GM03348 (cell line): ENCODE measurements at regions not wholly inside any gene's neighbourhood (a gene's known extent, or its start where the extent isn't known, plus 50 kb on each side); places are given as distances from the start of the nearest gene placed in this dataset.
A peak's percentile ranks its signal among the peaks of the same experiment; 100 is the strongest.

ENCODE experiments used
- DNase-seq: peaks from one replicate; pipeline ENCODE4 v3.0.0; 2012; ENCODE audit warnings: low spot score

DNA sequence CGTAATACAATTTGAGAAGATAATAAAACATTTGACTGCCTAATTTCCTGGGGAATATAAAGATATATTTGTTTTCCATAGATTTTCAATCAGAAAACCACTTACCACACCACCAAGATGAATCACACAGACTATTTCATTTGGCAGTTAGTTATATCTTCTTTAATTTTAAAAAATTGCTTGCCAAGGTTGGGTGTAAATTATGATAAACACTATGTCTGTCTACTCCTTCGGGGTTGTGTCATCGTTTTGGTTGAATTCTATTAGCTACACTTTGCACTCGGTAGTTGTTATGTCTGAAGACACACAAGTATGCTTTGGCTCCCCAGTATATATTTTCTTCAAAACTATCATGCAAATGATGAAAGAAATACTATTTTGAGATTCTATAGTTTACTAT is 594.8 kb upstream of the SEMA3D start:
- peak; percentile 19 for DNase-seq

DNA sequence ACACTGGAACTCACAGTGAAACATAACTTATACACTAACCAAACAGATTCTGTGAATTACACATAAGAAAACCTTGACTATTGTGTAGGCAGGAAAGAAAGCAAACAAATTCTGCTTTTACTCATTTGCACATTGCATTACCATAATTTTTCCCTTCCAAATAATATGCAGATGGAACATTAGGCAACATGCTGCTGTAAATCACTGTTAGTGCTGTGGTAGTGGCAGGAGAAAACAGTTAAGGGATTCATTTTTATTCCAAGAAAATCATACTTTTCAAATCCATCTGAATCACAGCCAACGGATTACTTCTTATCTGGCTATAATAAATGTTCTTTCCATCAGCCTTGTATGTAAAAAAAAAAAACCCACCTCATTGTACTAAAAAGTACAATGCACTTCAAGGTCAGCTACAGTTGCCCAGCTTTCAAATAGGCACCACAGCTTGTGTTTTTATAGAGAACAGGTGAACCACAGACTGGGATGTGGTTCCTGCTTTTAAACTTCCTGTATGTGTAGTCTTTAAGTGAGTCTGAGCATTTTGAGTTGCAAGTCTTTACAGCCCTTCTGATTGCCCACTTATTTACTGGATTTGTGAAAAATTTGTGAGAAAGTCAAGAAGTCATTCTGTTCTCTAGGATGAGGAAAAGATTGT is 590.0 kb upstream of the SEMA3D start:
- peak; percentile 22 for DNase-seq

DNA sequence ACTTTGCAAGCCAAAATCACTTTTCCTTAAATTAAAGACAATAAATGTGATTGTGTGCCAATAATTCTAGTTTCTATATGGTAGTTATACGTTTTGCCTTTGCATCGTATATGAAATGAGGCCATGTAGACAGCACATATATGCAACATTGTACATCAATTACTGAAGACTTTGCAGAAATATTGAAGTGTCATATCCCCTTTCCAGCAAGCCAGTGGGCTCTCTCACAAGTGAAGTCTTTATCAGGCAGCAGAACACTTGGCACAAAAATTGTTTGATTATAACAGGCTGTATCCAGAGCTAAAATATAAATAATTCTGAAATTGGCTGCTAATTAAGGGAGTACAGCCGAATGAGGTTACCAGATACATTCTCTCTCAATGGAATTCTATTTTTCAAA is 588.6 kb upstream of the SEMA3D start:
- DNase-seq, result no peak

DNA sequence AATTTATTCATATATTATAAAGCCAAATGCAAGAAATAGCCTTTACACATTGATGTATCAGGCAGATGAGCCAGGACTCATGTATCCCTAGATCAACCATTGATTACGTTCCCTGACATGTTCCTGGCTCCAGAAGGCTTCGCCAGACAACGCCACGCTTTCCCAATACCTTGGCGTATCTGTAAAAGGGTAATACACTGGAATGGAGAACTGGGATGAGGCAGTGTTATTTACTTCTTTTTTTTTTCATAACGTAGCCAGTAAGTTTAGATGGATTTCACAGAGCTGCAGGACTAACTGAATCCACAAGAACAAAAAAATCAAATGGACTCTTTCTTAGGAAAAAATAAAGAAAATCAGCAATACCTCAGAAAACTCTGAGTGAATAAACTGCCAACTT is 588.1 kb upstream of the SEMA3D start:
- DNase-seq, result no peak

DNA sequence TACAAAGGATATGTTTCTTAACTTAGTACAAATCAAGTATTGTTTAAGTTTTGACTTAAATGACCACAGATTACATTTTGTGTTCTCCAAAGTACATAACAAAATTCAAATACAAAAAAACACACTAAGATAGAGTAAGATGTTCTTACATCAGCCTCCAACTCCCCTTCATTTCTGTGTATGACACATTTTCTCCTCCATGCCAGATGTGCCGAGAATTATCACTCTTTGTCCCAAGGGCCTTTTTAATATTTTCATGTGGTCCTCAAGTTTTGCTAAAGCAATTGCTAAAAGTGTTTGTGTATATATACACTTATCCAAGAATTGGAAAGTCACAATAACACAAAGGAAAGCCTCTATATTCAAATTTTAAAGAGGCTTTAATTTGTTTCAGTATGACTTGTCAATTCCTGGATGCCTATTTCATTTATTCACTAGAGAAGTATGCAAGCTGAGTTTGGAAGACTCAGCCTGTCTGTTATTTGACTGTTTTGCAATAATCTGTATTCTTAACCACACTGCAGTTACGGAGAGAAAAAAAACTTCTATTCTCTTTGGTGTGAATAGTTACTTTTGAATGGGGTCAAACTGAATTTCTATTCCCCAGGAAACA is 586.4 kb upstream of the SEMA3D start:
- DNase-seq, result peak; percentile 45

DNA sequence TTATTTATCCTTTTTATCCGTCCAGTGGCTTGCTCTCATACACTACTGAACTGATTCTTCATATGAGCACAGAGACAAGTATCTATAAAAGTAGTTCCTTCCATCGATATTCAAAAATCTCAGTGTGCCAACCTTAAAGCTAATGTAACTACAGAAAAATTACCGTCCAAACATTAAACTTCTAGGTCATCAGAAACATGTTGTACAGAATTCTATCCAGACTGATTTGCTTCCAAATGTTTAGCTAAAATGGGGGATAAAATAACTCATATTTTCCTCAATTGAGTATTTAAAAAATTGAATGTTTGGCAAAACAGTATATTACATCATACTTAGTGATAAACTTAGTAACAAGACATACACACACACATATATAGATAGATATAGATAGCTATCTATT is 584.7 kb upstream of the SEMA3D start:
- DNase-seq, result no peak

DNA sequence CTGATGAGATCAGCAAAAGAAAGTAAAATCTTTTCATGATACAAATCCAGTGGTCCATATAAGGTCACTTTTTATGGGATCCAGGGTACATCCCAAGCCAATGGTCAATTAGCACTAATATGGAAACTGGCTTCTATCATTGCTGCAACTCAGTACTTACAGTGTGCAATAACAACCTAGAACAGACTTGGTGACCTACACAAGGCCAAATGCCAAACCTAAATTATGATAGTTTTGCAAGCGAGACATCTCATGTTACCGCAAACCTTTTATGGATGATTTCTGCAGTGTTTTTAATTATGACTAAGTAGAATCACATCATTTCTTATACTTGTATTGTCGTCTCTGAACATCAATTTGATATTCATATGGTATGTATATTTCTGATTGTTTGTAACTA is 583.5 kb upstream of the SEMA3D start:
- DNase-seq, result peak; percentile 56

DNA sequence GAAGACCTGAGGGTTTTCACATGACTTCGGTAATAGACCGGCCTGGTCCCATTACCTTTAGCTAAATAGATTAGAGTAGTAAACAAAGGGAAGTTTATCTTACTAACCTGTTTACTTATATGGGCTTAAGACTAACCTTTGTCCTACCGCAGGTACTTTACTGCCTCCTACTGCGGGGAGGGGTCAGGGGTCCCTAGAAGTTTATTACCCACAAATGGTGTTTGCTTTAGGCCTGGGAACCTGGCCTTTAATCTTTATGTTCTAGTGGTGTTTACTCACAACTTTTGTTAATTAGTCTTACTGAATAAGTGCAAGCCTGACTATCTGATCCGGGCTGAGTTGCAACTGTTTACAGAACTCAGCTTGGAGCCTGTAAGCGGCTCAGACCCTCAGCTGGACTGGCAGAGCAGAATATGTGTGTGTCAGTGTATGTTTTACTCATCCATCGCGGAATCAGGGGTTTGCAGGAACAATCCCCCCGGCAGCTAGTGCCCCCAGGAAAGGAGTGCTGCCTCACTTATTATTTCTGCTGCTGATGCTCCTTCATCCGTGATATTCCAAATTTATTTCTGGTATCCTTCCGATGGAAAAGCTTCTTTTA is 578.9 kb upstream of the SEMA3D start:
- DNase-seq, result no peak

DNA sequence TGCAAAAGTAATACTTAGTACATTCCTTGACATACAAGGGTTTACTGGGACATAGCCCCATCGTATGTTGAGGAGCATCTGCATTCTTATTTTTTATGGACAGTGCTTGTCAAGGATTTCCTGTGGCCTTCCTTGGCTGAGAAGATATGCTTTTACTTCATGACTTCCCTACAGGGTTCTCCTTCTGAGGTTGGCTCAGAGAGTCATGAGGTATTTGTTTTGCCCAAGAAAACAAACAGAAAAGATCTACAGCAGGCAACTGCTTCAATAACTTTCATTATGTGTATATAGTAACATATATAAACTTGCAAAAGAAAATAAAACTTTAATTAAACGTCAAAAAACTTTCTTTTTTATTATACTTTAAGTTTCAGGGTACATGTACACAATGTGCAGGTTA is 577.2 kb upstream of the SEMA3D start:
- DNase-seq, result no peak

DNA sequence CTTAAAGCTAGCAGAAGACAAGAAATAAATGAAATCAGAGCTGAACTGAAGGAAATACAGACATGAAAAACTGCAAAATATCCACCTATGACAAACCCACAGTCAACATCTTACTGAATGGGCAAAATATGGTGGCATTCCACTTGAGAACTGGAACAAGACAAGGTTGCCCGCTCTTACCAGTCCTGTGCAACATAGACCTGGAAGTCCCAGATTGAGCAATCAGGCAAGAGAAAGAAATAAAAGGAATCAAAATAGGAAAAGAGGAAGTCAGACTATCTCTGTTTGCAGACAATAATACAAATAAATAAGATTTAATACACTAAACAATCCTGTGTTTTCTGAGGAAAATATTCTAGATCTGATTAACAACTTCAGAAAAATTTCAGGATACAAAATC is 570.5 kb upstream of the SEMA3D start:
- DNase-seq, result no peak

DNA sequence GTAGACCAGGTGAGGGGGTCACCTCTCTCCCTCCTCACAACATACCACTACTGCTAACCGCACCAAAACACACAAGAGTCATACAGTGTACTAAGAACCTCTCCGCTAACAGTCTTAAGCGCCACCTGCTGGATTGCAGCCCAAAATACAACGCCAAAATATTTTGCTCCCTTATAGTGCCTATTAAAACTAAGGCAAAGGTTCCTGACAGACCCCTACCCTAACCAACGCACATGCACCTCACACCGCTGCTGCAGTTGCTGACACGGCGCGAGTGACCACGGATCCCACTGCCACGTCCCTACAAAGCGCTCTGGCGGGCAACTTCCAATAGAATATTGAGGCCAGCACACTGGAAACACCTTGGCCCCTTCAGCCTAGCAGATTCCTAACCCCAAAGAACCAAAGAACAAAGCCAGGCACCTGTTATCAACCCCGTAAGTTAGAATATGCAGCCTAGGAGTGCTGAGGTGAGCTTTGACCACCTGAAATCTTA is 563.6 kb upstream of the SEMA3D start:
- peak; percentile 35 for DNase-seq

DNA sequence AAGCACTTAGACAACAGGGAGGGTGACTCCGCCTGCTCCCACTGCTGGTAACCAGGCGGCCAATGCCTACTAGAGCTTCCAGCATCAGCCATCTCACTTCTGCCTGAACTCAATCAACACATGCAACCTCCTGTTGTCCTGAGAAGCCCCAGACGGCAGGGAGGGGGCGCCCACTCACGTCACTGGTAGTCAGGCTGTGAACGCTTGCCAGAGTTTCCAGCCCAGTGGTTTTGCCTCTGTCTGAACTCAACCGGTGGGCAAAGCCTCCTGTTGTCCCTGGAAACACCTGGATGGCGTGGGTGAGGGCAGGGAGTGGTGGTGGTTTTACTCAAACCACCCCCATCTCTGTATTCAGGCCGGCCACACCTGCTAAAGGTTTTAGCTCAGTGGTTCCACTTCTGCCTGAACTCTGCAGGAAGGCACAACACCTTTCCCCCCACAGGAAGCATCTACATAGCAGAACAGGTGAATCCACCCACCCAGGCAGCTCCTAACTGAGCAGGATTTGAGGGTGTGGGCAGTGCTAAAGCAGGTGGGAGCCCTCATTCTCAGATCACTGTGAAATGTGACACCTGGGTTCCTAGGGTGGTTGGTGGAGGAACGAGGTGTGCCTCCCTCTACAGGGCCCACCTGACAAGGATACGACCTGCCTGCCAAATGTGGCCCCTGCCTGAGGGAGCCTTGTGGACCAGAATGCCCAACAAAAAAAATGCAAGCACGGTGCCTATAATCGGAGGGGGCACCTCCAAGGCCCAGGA is 563.0 kb upstream of the SEMA3D start:
- no peak for DNase-seq

DNA sequence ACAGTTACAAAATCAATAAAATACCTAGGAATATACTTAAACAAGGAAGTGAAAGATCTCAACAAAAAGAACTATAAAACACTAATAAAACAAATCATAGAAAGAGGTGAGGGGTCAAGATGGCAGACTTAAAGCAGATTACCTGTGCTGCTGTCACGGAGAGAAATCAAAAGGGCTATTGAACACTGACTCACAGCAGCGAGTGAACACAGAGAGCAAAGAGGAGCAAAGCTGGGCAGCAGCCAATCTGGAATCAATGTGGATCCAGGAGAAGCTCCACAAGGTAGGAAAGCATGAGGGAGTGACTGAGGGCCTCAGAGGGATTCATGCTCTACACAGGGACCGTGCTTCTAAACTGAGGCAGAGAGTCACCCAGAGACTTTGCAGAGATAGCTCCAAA is 562.0 kb upstream of the SEMA3D start:
- DNase-seq, result no peak

DNA sequence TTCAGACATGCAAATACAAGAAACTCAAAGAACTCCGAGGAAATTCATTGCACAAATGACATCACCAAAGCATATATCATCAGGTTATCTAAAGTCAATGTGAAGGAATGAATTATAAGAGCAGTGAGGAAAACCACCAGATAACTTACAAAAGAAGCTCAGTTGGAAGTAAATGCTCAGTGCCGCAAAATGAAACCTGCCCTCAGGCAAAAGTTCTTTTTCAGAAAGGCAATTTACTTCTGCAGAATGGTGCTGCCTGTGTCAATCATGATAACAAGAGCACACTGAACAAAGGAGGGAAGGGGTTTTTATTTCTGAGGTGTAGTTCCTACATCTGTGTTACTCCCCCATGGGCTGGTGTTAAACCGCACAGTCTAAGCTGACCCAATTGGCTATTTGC is 550.6 kb upstream of the SEMA3D start:
- DNase-seq, result no peak

DNA sequence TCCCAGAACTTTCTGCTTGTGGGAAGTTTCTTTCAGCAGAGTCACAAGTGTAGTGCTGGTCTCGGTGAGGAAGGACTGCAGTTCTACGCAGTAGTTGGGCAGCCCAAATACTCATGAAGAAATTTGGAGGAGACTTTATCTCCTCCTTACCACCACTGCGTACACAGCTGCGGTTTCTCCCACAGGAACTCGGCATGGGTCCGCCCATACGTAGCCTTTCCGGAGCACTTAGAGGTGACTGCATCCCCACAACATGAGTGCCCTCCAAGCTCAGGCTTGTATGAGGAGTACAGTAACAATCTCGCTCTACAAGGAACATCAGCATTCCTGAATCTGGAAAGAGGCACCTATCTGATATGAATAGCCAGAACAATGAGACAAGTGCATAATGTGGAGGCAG is 549.2 kb upstream of the SEMA3D start:
- no peak for DNase-seq

DNA sequence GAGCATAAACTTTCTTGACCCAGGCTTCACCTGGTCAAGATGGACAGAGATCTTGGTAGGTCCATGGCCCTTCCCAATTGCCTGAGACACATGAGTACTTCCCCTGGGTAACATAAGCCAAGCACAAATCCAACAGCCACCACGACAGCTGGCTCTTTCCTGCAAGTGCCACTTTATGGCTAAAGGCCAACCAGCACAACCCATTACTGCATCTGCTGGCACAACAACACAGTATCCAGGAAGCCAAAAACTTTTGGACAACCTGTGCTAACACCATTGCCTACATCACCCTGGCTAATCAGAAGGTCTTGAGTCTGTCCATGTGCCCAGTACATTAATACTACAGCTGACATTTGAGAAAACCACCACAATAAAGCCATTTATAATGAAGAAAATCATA is 548.0 kb upstream of the SEMA3D start:
- DNase-seq, result no peak

DNA sequence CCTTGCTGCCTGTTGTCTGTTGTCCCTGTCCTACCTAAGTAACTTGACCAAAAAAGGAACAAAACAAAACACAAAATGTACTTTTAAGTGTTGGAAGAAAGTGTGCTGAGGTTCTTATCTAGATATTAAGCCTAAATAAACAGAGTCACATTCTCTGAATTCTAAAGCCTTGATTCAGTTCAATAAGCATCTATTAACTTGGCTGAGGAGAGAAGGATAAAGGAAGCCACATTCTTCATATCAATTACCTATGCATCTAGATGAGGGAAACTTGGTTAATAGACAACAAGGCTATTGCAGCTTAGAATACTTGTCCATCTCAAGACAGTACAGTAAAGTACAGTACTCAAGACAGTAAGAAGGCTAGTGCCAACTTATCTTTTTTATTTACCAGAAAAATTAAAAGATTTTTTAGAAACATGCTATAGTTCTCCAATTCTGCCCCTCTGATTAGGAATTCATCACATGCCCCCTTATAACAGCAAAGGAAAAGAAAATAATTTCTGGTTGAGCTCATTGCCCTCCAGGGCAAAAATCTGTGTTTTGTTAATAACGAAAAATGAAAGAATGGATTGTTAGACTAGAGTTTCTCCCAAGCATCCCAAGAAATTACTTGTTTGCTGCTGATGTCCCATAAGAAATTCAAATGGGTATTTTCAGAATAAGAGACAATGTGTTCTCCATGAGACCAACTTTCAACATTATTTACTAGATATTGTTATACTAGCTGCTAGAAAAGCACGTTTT is 546.5 kb upstream of the SEMA3D start:
- peak; percentile 17 for DNase-seq

DNA sequence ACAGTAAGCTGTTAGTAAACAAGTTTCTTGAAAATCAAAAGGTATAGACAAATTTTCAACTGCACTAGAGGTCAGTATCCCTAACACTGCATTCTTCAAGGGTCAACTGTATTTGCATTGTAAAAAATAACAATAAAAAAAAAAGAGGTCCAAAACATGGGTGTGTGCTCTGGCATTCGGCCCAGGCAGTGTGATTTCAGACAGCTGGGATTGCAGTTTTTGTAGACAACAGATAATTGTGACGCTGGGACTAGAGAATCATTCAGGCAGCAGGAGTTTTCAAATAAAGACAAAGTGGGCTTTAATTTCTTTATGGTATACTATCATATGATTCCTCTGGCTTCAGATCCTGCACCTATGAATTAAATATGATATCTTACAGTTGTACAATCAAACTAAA is 543.2 kb upstream of the SEMA3D start:
- peak; percentile 11 for DNase-seq

DNA sequence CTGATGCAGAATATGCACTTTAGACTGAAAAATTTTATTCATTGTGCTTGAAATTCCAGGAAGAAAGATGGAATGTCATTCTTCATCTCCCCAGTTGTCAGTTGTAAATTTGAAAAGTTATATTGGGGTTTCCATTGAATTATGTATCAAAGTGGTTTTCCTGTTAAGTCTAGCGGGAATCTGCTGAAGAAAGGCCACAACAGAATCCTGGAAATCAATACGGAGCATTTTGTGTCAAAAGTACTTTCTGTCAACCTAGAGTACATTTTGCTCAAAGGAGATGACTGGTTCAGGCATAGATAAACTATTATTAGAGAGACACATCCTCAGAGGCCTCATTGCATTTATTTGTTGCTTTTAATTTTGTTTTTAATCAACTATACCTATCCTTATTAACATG is 538.2 kb upstream of the SEMA3D start:
- no peak for DNase-seq

DNA sequence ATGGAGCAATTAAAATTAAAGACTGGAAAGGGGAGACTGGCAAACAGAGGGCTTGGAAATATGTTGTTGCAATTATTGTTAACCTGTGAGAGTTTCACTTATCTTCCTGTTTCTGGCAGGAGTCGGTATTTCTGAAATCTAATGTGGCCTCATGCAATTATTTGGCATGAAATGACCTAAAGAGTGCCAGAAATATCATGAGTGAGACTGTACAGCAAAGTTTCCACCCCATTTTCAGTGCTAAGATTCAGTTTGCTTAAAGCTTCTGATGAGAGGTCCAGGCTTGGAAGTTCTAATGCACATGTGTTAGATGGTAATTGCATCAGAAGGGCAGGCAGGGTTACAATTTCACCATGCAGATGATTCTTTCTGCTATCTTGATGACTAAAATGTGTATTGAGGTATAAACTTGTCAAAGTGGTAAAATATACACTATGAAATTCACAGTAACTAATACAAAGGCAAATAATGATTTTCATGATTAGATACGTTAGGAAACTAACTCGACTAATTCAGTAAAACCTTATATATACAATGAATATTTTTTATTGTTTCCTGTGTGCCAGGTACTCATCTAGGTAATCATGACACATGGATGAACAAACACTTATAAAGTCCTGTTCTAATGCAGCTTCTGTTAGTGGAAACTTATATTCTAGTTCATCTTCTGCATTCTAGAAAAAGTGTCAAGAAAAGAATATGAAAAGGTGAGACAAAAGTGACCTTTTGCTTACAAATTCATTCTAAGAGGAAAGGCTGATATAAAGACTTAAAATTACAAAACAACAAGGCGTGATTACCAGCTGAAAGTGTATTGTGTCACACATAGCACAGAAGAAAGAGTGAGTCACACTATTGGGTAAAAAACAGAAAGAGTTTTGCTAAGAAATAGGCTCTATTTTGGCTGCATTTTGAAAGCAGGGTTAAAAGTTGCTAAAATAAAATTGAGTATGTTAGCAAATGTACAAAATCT is 533.4 kb upstream of the SEMA3D start:
- peak; percentile 68 for DNase-seq

DNA sequence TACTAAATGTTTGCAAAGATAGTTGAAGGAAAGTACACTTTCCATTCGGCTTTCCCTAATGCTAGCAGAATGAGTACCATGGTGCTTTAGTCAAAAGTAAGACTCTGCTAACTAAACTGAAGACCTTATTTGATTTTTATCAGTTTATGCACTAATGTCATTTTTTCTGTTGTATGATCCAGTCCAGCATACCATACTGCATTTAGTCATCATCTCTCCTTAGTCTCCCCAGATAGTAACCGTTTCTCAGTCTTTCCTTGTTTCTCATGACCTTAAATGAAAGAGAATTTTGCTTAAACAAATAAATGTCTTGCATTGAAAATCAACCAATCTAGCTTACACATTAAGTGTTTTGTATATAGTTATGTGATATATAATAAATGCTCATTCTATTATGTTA is 529.5 kb upstream of the SEMA3D start:
- no peak for DNase-seq
